ENCODE measurements at regions not wholly inside any gene's neighbourhood (a gene's known extent, or its start where the extent isn't known, plus 50 kb on each side); places are given as distances from the start of the nearest gene placed in this dataset.

DNA sequence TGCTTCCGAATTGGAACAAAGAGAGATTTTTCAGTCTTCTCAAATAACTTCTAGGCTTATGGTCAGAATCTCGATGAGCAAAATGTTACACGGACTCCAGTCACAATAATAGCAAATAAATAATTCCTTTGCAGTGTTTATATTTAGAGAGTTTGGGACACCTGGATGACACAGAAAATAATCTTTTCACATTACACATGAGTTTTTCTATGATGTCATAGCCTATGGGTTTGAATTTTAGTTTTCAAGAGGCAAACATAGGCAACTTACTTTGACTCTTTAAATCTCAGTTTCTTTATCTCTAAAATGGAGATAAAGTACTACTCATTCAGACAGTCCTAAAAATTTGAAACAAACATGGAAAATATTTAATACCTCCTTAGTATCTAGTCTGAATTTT, 372.0 kb downstream of the HAPSTR1 start:
- Histone ChIP-seq H4K8ac (ENCODE audit: low read depth, low read length) (no peak overlapping the region), H3K36me3 (replicated peaks in 1 of 2; ENCODE audit: control insufficient read depth in 2 of 2, insufficient read depth in 2 of 2, low read length in 2 of 2) (no peaks in the 10 kb centered on the region), H2BK15ac (ENCODE audit: low read length) (no peak overlapping the region), H3K27me3 (ENCODE audit: control insufficient read depth in 3 of 3, insufficient read depth in 3 of 3, low read depth in 1 of 3, low read length in 3 of 3) (no peaks in the 10 kb centered on the region), H2AFZ (ENCODE audit: low read length) (no peak overlapping the region), H3K79me1 (ENCODE audit: low read depth, low read length) (no peaks in the 10 kb centered on the region), H2BK120ac (ENCODE audit: low read depth, low read length) (no peak overlapping the region), H3K9me3 (replicated peaks in 1 of 2; ENCODE audit: control insufficient read depth in 2 of 2, insufficient read depth in 1 of 2, low read depth in 1 of 2, low read length in 2 of 2) (no peaks in the 10 kb centered on the region), H3K27ac (replicated peaks; ENCODE audit: low read length) (no peak overlapping the region), H3K9ac (ENCODE audit: low read depth, low read length, poor library complexity) (no peak overlapping the region), H3K14ac (ENCODE audit: low read length) (no peak overlapping the region), H3K4me1 (ENCODE audit: control insufficient read depth in 2 of 2, insufficient read depth in 1 of 2, low read depth in 1 of 2, low read length in 2 of 2) (peaks cover 0 to 3% of the 10 kb centered on the region in 2 donors), H2AK5ac (ENCODE audit: low read depth, low read length) (no peak overlapping the region), H2BK5ac (ENCODE audit: low read length) (no peak overlapping the region), H3K4ac (ENCODE audit: low read length) (no peak overlapping the region), H3K23ac (ENCODE audit: low read depth, low read length, poor library complexity) (no peak overlapping the region), H3K18ac (ENCODE audit: low read length) (no peak overlapping the region), H2BK12ac (ENCODE audit: low read length) (no peak overlapping the region), H3K4me3 (ENCODE audit: low read length in 2 of 2) (no peak overlapping the region), H3K4me2 (ENCODE audit: insufficient read depth, low read length, poor library complexity, severe bottlenecking) (no peak overlapping the region), H4K91ac (ENCODE audit: low read depth, low read length, poor library complexity) (no peak overlapping the region)
- no CpG with 5 or more reads among the region's 3 CpGs for WGBS, 2 donors (ENCODE audit: extremely low coverage in 2 of 2, insufficient read length in 2 of 2, insufficient replicate concordance in 1 of 2)
- DNase-seq (ENCODE audit: low spot score) = no peak

- no peak overlapping the region for H3K23ac ChIP-seq (ENCODE audit: low read depth, low read length, poor library complexity)
- no peak for DNase-seq (ENCODE audit: low spot score)
- WGBS, 2 donors (ENCODE audit: extremely low coverage in 2 of 2, insufficient read length in 2 of 2, insufficient replicate concordance in 1 of 2) = no CpG with 5 or more reads among the region's 4 CpGs
- H3K9ac ChIP-seq (ENCODE audit: low read depth, low read length, poor library complexity) = no peak overlapping the region
- H2AFZ ChIP-seq (ENCODE audit: low read length) = no peak overlapping the region
- no peak overlapping the region for H2BK15ac ChIP-seq (ENCODE audit: low read length)
- no peak overlapping the region for H2AK5ac ChIP-seq (ENCODE audit: low read depth, low read length)
- no peaks in the 10 kb centered on the region for H3K36me3 ChIP-seq (replicated peaks in 1 of 2; ENCODE audit: control insufficient read depth in 2 of 2, insufficient read depth in 2 of 2, low read length in 2 of 2)
- no peak overlapping the region for H4K91ac ChIP-seq (ENCODE audit: low read depth, low read length, poor library complexity)
- H3K18ac ChIP-seq (ENCODE audit: low read length) = no peak overlapping the region
- no peaks in the 10 kb centered on the region for H3K79me1 ChIP-seq (ENCODE audit: low read depth, low read length)
- peaks cover 0 to 3% of the 10 kb centered on the region in 2 donors for H3K9me3 ChIP-seq (replicated peaks in 1 of 2; ENCODE audit: control insufficient read depth in 2 of 2, insufficient read depth in 1 of 2, low read depth in 1 of 2, low read length in 2 of 2)
- no peaks in the 10 kb centered on the region for H3K27me3 ChIP-seq (ENCODE audit: control insufficient read depth in 3 of 3, insufficient read depth in 3 of 3, low read depth in 1 of 3, low read length in 3 of 3)
- no peak overlapping the region for H2BK5ac ChIP-seq (ENCODE audit: low read length)
- no peak overlapping the region for H3K27ac ChIP-seq (replicated peaks; ENCODE audit: low read length)
- no peak overlapping the region for H4K8ac ChIP-seq (ENCODE audit: low read depth, low read length)
- H3K4me3 ChIP-seq (ENCODE audit: low read length in 2 of 2) = no peak overlapping the region
- no peak overlapping the region for H3K4ac ChIP-seq (ENCODE audit: low read length)
- H3K4me2 ChIP-seq (ENCODE audit: insufficient read depth, low read length, poor library complexity, severe bottlenecking) = no peak overlapping the region
- no peak overlapping the region for H2BK120ac ChIP-seq (ENCODE audit: low read depth, low read length)
- H3K4me1 ChIP-seq (ENCODE audit: control insufficient read depth in 2 of 2, insufficient read depth in 1 of 2, low read depth in 1 of 2, low read length in 2 of 2) = peaks cover 0 to 3% of the 10 kb centered on the region in 2 donors
- H2BK12ac ChIP-seq (ENCODE audit: low read length) = no peak overlapping the region
- no peak overlapping the region for H3K14ac ChIP-seq (ENCODE audit: low read length)
Observed at GRCh38 chr16:9465161-9465560, 373.7 kb downstream of the HAPSTR1 start.

DNA sequence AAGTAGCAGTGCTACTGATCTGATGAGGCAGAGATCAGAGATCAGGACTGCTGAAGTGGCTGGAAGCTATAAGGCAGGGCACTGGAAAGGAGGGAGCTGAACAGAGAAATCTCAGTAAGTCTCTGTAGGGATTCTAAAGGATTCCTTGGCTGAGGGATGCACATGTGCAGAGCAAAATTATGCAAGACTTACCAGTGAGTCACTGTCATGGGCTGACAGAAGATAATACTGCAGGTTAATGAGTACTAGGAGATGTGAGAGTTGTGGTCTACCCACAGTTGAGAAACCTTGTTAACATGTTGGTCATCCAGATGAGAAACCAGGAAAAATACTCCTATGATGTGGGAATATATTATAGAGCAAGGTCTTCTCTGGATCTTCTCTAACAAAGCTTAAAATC, 378.1 kb downstream of the HAPSTR1 start:
- Histone ChIP-seq H2BK15ac (ENCODE audit: low read length) (no peak overlapping the region), H3K9me3 (replicated peaks in 1 of 2; ENCODE audit: control insufficient read depth in 2 of 2, insufficient read depth in 1 of 2, low read depth in 1 of 2, low read length in 2 of 2) (peaks cover 0 to 3% of the 10 kb centered on the region in 2 donors), H3K36me3 (replicated peaks in 1 of 2; ENCODE audit: control insufficient read depth in 2 of 2, insufficient read depth in 2 of 2, low read length in 2 of 2) (no peaks in the 10 kb centered on the region), H3K27ac (replicated peaks; ENCODE audit: low read length) (no peak overlapping the region), H2AK5ac (ENCODE audit: low read depth, low read length) (no peak overlapping the region), H3K4ac (ENCODE audit: low read length) (no peak overlapping the region), H3K18ac (ENCODE audit: low read length) (no peak overlapping the region), H3K4me3 (ENCODE audit: low read length in 2 of 2) (no peak overlapping the region), H3K9ac (ENCODE audit: low read depth, low read length, poor library complexity) (no peak overlapping the region), H4K91ac (ENCODE audit: low read depth, low read length, poor library complexity) (no peak overlapping the region), H3K79me1 (ENCODE audit: low read depth, low read length) (no peaks in the 10 kb centered on the region), H3K23ac (ENCODE audit: low read depth, low read length, poor library complexity) (no peak overlapping the region), H2BK120ac (ENCODE audit: low read depth, low read length) (no peak overlapping the region), H3K27me3 (ENCODE audit: control insufficient read depth in 3 of 3, insufficient read depth in 3 of 3, low read depth in 1 of 3, low read length in 3 of 3) (no peaks in the 10 kb centered on the region), H2AFZ (ENCODE audit: low read length) (no peak overlapping the region), H2BK12ac (ENCODE audit: low read length) (no peak overlapping the region), H2BK5ac (ENCODE audit: low read length) (no peak overlapping the region), H3K14ac (ENCODE audit: low read length) (no peak overlapping the region), H3K4me2 (ENCODE audit: insufficient read depth, low read length, poor library complexity, severe bottlenecking) (no peak overlapping the region), H3K4me1 (ENCODE audit: control insufficient read depth in 2 of 2, insufficient read depth in 1 of 2, low read depth in 1 of 2, low read length in 2 of 2) (peaks cover 0 to 3% of the 10 kb centered on the region in 2 donors), H4K8ac (ENCODE audit: low read depth, low read length) (no peak overlapping the region)
- DNase-seq (ENCODE audit: low spot score) = no peak

DNA sequence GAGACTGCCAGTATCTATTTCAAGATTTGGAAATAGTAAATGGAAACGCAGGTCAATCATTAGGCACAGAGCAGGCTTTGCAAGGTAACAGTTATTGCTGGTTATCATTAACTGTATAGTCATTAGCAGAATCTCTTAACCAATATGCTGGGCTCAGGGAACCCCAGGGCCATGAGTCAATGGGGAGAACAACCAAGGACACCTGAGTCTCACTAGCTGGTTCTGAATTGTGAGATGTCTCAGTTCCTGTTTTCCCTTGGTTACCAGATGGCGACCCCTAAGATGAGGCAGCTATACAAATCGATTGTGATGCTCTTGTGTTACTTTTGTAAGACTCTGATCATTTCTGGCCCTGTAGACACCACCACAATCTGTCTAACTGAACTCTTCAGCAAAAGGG, 385.3 kb downstream of the HAPSTR1 start:
- Histone ChIP-seq H3K27ac (replicated peaks; ENCODE audit: low read length) (no peak overlapping the region), H3K4me3 (ENCODE audit: low read length in 2 of 2) (no peak overlapping the region), H2BK15ac (ENCODE audit: low read length) (no peak overlapping the region), H3K4ac (ENCODE audit: low read length) (no peak overlapping the region), H2BK12ac (ENCODE audit: low read length) (no peak overlapping the region), H3K23ac (ENCODE audit: low read depth, low read length, poor library complexity) (no peak overlapping the region), H2AK5ac (ENCODE audit: low read depth, low read length) (no peak overlapping the region), H2BK5ac (ENCODE audit: low read length) (no peak overlapping the region), H3K4me2 (ENCODE audit: insufficient read depth, low read length, poor library complexity, severe bottlenecking) (no peak overlapping the region), H3K9me3 (replicated peaks in 1 of 2; ENCODE audit: control insufficient read depth in 2 of 2, insufficient read depth in 1 of 2, low read depth in 1 of 2, low read length in 2 of 2) (no peaks in the 10 kb centered on the region), H3K4me1 (ENCODE audit: control insufficient read depth in 2 of 2, insufficient read depth in 1 of 2, low read depth in 1 of 2, low read length in 2 of 2) (peaks cover 0 to 1% of the 10 kb centered on the region in 2 donors), H2BK120ac (ENCODE audit: low read depth, low read length) (no peak overlapping the region), H3K79me1 (ENCODE audit: low read depth, low read length) (no peaks in the 10 kb centered on the region), H4K91ac (ENCODE audit: low read depth, low read length, poor library complexity) (no peak overlapping the region), H3K27me3 (ENCODE audit: control insufficient read depth in 3 of 3, insufficient read depth in 3 of 3, low read depth in 1 of 3, low read length in 3 of 3) (no peaks in the 10 kb centered on the region), H3K18ac (ENCODE audit: low read length) (no peak overlapping the region), H2AFZ (ENCODE audit: low read length) (no peak overlapping the region), H4K8ac (ENCODE audit: low read depth, low read length) (no peak overlapping the region), H3K9ac (ENCODE audit: low read depth, low read length, poor library complexity) (no peak overlapping the region), H3K14ac (ENCODE audit: low read length) (no peak overlapping the region), H3K36me3 (replicated peaks in 1 of 2; ENCODE audit: control insufficient read depth in 2 of 2, insufficient read depth in 2 of 2, low read length in 2 of 2) (no peaks in the 10 kb centered on the region)
- no CpG with 5 or more reads among the region's 3 CpGs for WGBS, 2 donors (ENCODE audit: extremely low coverage in 2 of 2, insufficient read length in 2 of 2, insufficient replicate concordance in 1 of 2)
- DNase-seq (ENCODE audit: low spot score) = no peak

All from neuronal stem cell (in vitro differentiated cells).